HUES64 (cell line): ENCODE measurements at regions not wholly inside any gene's neighbourhood (a gene's known extent, or its start where the extent isn't known, plus 50 kb on each side); places are given as distances from the start of the nearest gene placed in this dataset.

Source experiments
- H3K27ac ChIP-seq: 2 replicates; pipeline ENCODE4 v1.7.0; 2013; ENCODE audit warnings: low read depth, low read length, inconsistent platforms
- H3K27me3 ChIP-seq: 2 replicates; pipeline ENCODE4 v1.6.1; 2013; ENCODE audit warnings: mild to moderate bottlenecking, low read length; ENCODE audit not compliant: insufficient read depth
- H3K36me3 ChIP-seq: 2 replicates; pipeline ENCODE4 v1.6.1; 2013; ENCODE audit warnings: mild to moderate bottlenecking, low read length; ENCODE audit not compliant: insufficient read depth
- H3K4me1 ChIP-seq: 2 replicates; pipeline ENCODE4 v1.6.1; 2013; ENCODE audit warnings: mild to moderate bottlenecking, low read length, moderate library complexity; ENCODE audit not compliant: insufficient read depth
- H3K4me3 ChIP-seq: 2 replicates; pipeline ENCODE4 v1.5.1; 2013; ENCODE audit warnings: mild to moderate bottlenecking, low read length, moderate library complexity
- H3K9ac ChIP-seq: 2 replicates; pipeline ENCODE4 v1.6.1; 2013; ENCODE audit warnings: mild to moderate bottlenecking, low read depth, low read length
- H3K9me3 ChIP-seq: 2 replicates; pipeline ENCODE4 v1.6.1; 2013; ENCODE audit warnings: low read depth, low read length; ENCODE audit not compliant: insufficient read depth
- WGBS: fragments of 150-250, 120-280 bp; methylation state at CpG from one replicate; pipeline ENCODE4 v1.1.7; 2013; ENCODE audit warnings: missing lambda C conversion rate; 5-methylcytosine and 5-hydroxymethylcytosine counted together

- Histone ChIP-seq H3K36me3 (no peaks in the 10 kb centered on the region), H3K9ac (no peak overlapping the region), H3K4me1 (peaks cover 7% of the 10 kb centered on the region; the same call in 1 of the 2 replicates), H3K9me3 (no peaks in the 10 kb centered on the region), H3K4me3 (no peak overlapping the region), H3K27ac (no peak overlapping the region), H3K27me3 (no peaks in the 10 kb centered on the region)
- WGBS: 68% methylated on average over 4 of the region's 4 CpGs
Measured at GRCh38 chr15:93290618-93290946, 201.6 kb upstream of the RGMA start.

DNA sequence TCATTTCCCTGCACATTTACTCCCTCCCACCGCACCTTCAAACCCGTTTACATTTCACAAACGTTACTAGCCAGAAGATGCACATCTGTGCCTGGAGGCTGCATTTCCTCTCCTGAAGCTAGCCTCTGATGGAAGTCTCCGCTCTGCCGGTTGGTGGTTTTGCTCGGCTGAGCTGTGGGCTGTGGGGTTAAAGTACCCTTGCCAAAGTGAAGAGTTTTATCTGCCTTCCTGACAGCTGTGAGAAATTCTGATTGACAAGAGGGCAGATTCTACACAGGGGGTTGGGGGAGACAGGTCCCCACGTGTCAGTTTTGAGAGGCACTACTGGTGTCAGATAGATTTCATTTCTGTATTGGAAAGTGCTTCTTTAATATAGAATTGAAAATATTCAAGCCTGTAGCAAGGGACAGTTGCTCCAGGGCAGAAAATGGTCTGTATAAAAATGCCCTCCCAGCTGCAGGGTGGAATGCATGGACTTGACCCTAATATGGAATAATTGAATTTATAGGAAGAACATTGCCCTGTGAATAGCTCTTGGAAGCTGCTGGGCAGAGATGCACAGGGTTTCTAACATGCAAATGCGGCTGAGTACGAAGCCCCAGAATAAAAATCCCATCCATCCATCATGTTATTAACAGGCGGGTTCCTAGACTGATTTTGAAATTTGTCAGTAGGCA lies 201.1 kb upstream of the RGMA start:
- no peaks in the 10 kb centered on the region for H3K27me3 ChIP-seq
- 68% methylated on average over 10 of the region's 10 CpGs for WGBS
- H3K4me1 ChIP-seq: peaks cover 7% of the 10 kb centered on the region; the same call in 1 of the 2 replicates
- H3K36me3 ChIP-seq: no peaks in the 10 kb centered on the region
- no peak overlapping the region for H3K9ac ChIP-seq
- H3K4me3 ChIP-seq: no peak overlapping the region
- H3K27ac ChIP-seq: no peak overlapping the region
- H3K9me3 ChIP-seq: no peaks in the 10 kb centered on the region

DNA sequence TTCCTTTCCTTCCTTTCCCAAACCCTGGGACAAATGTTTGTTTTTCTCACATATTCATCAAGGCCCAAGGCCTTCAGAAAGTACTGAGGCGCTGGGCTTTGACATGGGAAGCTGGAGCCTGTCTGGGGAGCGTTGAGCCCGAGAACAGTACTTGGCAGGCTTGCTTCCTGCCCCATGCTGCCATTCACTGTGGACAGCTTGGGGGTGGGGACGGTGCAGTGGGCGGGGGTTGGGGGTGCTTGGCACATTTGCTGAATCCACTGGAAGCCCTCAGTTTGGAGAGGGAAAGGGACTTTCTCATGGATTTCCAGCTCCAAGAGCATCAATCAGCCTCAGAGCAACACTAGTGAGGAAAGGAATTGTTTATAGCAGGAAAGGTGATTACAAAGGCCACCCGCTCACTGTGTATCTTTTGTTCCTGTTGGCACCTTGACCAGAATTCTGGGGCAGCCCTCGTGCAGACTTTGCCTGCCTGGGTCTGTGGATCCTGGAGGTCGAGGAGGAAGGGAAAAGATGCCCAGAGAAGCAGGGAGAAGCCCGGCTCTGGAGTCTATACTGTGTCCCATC lies 199.8 kb upstream of the RGMA start:
- WGBS: 77% methylated on average over 9 of the region's 9 CpGs
- Histone ChIP-seq H3K36me3 (no peaks in the 10 kb centered on the region), H3K4me1 (peaks cover 7% of the 10 kb centered on the region; the same call in 1 of the 2 replicates), H3K4me3 (no peak overlapping the region), H3K27ac (no peak overlapping the region), H3K27me3 (no peaks in the 10 kb centered on the region), H3K9me3 (no peaks in the 10 kb centered on the region), H3K9ac (no peak overlapping the region)

DNA sequence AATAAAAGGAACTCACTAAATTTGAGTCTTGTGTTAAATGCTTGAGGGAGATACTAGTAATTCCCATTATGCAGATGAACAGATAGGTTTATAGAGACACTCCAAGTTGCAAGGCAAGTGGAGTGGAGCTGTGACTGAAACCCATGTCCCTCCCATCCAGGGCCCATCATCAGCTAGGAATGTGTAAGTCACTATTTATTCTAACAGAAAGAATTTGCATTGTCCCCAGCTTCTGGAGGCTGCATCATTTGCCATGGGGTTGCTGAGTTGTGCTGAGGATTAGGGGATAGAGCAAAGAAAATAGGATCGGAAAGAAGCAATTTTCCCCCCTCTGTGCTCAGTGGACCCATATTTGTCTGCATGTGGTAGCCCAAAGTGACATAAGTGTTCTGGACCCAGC lies 197.4 kb upstream of the RGMA start:
- peaks cover 13% of the 10 kb centered on the region for H3K4me1 ChIP-seq
- no peak overlapping the region for H3K4me3 ChIP-seq
- WGBS: 89% methylated on average over 1 of the region's 1 CpG
- no peak overlapping the region for H3K27ac ChIP-seq
- no peaks in the 10 kb centered on the region for H3K9me3 ChIP-seq
- no peaks in the 10 kb centered on the region for H3K36me3 ChIP-seq
- H3K27me3 ChIP-seq: no peaks in the 10 kb centered on the region
- no peak overlapping the region for H3K9ac ChIP-seq

DNA sequence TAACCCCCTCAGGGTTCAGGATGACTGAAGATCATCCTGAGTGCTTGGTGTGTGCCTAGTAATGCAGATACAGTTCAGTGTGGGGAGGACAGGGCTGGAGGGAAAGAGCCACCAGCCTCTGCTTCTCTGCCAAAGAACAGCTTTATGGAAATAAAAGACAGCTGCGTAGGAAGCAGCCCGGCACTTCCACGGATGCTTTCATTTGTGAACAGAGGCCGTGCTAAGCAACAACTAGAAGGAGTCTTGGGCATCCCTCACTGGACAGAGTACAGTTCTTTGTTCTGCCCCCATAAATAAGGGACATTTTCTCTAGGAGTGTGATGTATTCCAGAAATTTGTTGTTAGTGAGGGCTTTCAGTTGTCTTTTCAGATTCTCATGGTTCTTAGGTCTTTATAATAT lies 194.8 kb upstream of the RGMA start:
- WGBS: 72% methylated on average over 4 of the region's 4 CpGs
- no peaks in the 10 kb centered on the region for H3K27me3 ChIP-seq

DNA sequence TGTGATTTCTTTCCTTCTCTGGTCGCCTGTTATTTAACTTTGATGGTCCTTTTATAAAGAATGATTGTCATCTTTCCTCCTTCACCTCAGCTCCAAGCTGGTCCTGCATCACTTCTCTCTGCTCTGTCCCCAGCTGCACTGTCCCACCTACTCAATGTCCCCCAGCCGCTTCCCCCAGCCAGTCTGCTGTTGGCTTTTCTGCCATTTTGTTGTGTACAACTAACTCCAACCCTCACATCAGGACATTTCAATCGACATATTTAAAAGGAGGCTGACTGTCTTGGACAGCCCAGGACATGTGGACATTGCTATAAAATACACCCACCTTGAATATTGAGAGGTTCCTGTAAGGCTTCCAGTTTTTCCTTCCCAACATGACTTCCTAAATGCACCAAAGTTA lies 193.8 kb upstream of the RGMA start:
- H3K27ac ChIP-seq: no peak overlapping the region
- 95% methylated on average over 2 of the region's 3 CpGs for WGBS
- no peak overlapping the region for H3K9ac ChIP-seq
- H3K4me1 ChIP-seq: peaks cover 25% of the 10 kb centered on the region
- no peaks in the 10 kb centered on the region for H3K27me3 ChIP-seq
- no peaks in the 10 kb centered on the region for H3K9me3 ChIP-seq
- H3K4me3 ChIP-seq: no peak overlapping the region
- no peaks in the 10 kb centered on the region for H3K36me3 ChIP-seq

More for the DNA sequence above, 194.8 kb upstream of the RGMA start:
- no peak overlapping the region for H3K9ac ChIP-seq
- H3K36me3 ChIP-seq: no peaks in the 10 kb centered on the region
- H3K4me1 ChIP-seq: peaks cover 27% of the 10 kb centered on the region
- no peak overlapping the region for H3K4me3 ChIP-seq
- no peaks in the 10 kb centered on the region for H3K9me3 ChIP-seq
- no peak overlapping the region for H3K27ac ChIP-seq

DNA sequence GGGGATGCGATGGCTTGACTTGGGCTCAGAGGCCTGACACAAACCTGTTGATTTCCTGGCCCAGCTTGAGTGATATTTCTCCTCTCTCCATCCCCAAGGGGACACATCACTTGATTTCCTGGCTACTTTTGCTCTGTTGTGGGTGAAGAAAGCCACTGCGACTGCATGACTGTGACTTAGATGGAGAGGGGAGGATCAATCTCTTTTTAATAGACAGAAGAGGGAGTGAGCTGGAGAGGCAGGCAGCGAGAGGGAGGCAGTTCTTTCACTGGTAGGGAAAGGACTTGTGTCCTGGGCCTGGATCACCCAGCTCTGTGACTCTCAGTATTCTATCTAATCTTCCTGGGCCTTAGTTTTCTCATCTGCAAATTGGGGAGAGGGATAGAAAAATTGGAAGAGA lies 189.8 kb upstream of the RGMA start:
- Histone ChIP-seq H3K27ac (no peak overlapping the region; the same call in 1 of the 2 replicates), H3K4me3 (no peak overlapping the region), H3K9me3 (no peaks in the 10 kb centered on the region), H3K9ac (no peak overlapping the region), H3K4me1 (peaks cover 31% of the 10 kb centered on the region), H3K36me3 (no peaks in the 10 kb centered on the region), H3K27me3 (no peaks in the 10 kb centered on the region)
- WGBS: 85% methylated on average over 3 of the region's 3 CpGs

DNA sequence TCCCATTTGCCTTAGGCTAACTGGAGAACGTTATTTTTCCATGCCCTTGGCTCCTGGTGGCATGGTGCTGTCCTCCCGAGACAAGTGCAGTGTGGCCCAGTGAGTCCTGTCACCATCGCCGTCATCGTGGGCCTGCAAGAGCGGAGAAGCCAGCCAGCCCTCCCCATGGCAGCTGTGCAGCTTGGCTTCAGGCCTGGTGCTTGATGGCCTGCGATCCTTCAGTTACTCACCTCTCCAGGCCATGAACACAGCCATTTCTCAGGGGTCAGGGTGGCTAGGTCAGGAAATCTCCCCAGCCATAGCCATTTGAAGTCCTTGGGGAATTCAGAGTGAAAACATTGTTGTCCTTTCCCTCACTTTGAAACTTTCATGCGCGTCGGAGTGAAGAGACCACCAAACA lies 189.0 kb upstream of the RGMA start:
- H3K27ac ChIP-seq: no peak overlapping the region
- WGBS: 77% methylated on average over 10 of the region's 10 CpGs
- H3K9ac ChIP-seq: no peak overlapping the region; the same call in 1 of the 2 replicates
- no peaks in the 10 kb centered on the region for H3K36me3 ChIP-seq
- no peak overlapping the region for H3K4me3 ChIP-seq
- H3K4me1 ChIP-seq: peaks cover 33% of the 10 kb centered on the region
- H3K9me3 ChIP-seq: no peaks in the 10 kb centered on the region
- H3K27me3 ChIP-seq: no peaks in the 10 kb centered on the region

- no peaks in the 10 kb centered on the region for H3K36me3 ChIP-seq
- no peaks in the 10 kb centered on the region for H3K9me3 ChIP-seq
- H3K27me3 ChIP-seq: no peaks in the 10 kb centered on the region
- no peak overlapping the region for H3K4me3 ChIP-seq
- no peak overlapping the region; the same call in 1 of the 2 replicates for H3K27ac ChIP-seq
- H3K9ac ChIP-seq: no peak overlapping the region
- WGBS: 64% methylated on average over 6 of the region's 6 CpGs
- peaks cover 14% of the 10 kb centered on the region for H3K4me1 ChIP-seq
Measured at GRCh38 chr15:93274257-93274656, 185.2 kb upstream of the RGMA start.

DNA sequence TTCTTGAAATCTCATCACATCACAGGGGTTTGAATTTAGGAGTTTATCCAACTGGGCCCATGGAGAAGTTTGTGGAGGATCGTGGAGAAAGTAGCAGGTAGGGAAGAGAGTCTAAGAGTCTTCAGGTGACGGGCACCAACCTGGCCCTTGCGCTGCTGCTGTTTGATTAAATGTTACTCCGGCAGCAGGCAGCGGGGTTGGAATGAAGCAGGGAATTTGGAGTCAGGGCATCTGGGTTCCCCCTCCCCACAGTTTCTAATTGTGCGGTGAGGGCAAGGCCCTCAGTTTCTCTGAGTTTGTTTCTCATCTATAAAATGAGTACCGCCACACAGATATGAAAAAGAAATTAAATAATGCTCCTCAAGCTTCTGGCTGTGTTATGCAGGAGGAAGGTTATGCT lies 182.9 kb upstream of the RGMA start:
- Histone ChIP-seq H3K4me1 (peaks cover 9% of the 10 kb centered on the region), H3K9ac (no peak overlapping the region), H3K4me3 (no peak overlapping the region), H3K9me3 (no peaks in the 10 kb centered on the region), H3K27me3 (no peaks in the 10 kb centered on the region), H3K27ac (no peak overlapping the region), H3K36me3 (no peaks in the 10 kb centered on the region)
- WGBS: 92% methylated on average over 7 of the region's 7 CpGs

- no peak overlapping the region for H3K4me3 ChIP-seq
- no peaks in the 10 kb centered on the region for H3K27me3 ChIP-seq
- H3K27ac ChIP-seq: no peak overlapping the region
- H3K36me3 ChIP-seq: no peaks in the 10 kb centered on the region
- WGBS: 72% methylated on average over 8 of the region's 8 CpGs
- H3K9ac ChIP-seq: no peak overlapping the region
- H3K9me3 ChIP-seq: no peaks in the 10 kb centered on the region
- H3K4me1 ChIP-seq: peaks cover 9% of the 10 kb centered on the region
Measured at GRCh38 chr15:93270937-93271467, 182.0 kb upstream of the RGMA start.
